ENCODE measurements at regions not wholly inside any gene's neighbourhood (a gene's known extent, or its start where the extent isn't known, plus 50 kb on each side); places are given as distances from the start of the nearest gene placed in this dataset.

DNA sequence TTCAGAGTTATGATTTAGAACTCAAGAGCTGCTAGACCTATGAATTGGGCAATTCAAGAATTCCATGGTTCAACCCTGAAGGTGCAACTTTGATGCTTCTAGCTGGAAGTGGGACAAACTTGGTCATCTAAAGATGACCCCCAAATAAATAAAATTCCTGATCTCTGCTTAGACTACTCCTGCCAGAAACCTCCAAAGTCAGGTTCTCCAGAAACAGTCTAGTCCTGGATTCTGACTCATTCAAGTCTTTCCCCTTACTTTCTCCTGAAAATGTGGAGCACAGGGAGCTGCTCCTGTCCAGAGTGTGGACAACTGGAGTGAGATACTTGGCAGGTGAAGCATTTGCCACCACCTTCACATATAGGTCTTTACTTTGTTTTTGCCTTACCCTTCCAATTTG lies 557.7 kb upstream of the TNP1 start:
- Histone ChIP-seq H3K9me3 (ENCODE audit: control insufficient read depth, insufficient read depth, low read length) (no peaks in the 10 kb centered on the region), H3K4me2 (ENCODE audit: low read length) (no peak overlapping the region), H3K4me1 (ENCODE audit: control insufficient read depth, low read length) (no peaks in the 10 kb centered on the region), H3K27ac (ENCODE audit: low read depth, low read length) (no peak overlapping the region), H3F3A (ENCODE audit: control insufficient read depth, insufficient read depth) (no peaks in the 10 kb centered on the region), H3K9me2 (replicated peaks; ENCODE audit: control insufficient read depth, low read length) (no peaks in the 10 kb centered on the region), H3K79me2 (ENCODE audit: control insufficient read depth, low read length) (no peaks in the 10 kb centered on the region), H4K20me1 (ENCODE audit: control insufficient read depth, insufficient read depth, low read depth, low read length) (no peaks in the 10 kb centered on the region), H3K27me3 (ENCODE audit: control insufficient read depth, low read length) (peaks cover 9% of the 10 kb centered on the region; the same call in 1 of the 2 replicates), H3K36me3 (ENCODE audit: control insufficient read depth, low read length) (no peaks in the 10 kb centered on the region), H3K4me3 (ENCODE audit: low read length) (no peak overlapping the region)
- TF ChIP-seq EZH2phosphoT487 (IDR thresholded peaks at IDR 0.05; ENCODE audit: borderline replicate concordance, low read length) = no peak
- TF ChIP-seq, protein P1, sequence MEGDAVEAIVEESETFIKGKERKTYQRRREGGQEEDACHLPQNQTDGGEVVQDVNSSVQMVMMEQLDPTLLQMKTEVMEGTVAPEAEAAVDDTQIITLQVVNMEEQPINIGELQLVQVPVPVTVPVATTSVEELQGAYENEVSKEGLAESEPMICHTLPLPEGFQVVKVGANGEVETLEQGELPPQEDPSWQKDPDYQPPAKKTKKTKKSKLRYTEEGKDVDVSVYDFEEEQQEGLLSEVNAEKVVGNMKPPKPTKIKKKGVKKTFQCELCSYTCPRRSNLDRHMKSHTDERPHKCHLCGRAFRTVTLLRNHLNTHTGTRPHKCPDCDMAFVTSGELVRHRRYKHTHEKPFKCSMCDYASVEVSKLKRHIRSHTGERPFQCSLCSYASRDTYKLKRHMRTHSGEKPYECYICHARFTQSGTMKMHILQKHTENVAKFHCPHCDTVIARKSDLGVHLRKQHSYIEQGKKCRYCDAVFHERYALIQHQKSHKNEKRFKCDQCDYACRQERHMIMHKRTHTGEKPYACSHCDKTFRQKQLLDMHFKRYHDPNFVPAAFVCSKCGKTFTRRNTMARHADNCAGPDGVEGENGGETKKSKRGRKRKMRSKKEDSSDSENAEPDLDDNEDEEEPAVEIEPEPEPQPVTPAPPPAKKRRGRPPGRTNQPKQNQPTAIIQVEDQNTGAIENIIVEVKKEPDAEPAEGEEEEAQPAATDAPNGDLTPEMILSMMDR (IDR thresholded peaks at IDR 0.05; ENCODE audit: low read depth, low read length, poor library complexity, severe bottlenecking) = no peak

DNA sequence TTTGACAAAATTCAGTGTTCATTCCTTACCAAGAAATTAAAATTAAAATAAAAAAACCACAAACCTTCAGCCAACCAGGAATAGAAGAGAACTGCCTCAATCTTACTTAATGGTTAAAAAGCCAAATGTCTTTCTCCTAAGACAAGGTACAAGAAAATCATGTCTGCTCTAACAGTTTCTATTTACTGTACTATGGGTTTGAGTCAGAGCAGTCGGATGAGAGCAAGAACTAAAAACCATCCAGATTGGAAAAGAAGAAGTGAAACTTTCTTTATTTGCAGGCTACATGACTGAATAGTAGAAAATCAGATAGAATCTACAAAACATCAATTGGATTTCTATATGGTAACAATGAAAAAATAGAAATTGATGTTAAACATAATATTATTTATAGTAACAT lies 555.5 kb upstream of the TNP1 start:
- Histone ChIP-seq H3K27me3 (ENCODE audit: control insufficient read depth, low read length) (peaks cover 10% of the 10 kb centered on the region; the same call in 1 of the 2 replicates), H3K36me3 (ENCODE audit: control insufficient read depth, low read length) (no peaks in the 10 kb centered on the region), H3K4me3 (ENCODE audit: low read length) (no peak overlapping the region), H3K9me2 (replicated peaks; ENCODE audit: control insufficient read depth, low read length) (no peaks in the 10 kb centered on the region), H4K20me1 (ENCODE audit: control insufficient read depth, insufficient read depth, low read depth, low read length) (no peaks in the 10 kb centered on the region), H3K4me2 (ENCODE audit: low read length) (no peak overlapping the region), H3K9me3 (ENCODE audit: control insufficient read depth, insufficient read depth, low read length) (no peaks in the 10 kb centered on the region), H3F3A (ENCODE audit: control insufficient read depth, insufficient read depth) (no peaks in the 10 kb centered on the region), H3K79me2 (ENCODE audit: control insufficient read depth, low read length) (no peaks in the 10 kb centered on the region), H3K4me1 (ENCODE audit: control insufficient read depth, low read length) (no peaks in the 10 kb centered on the region), H3K27ac (ENCODE audit: low read depth, low read length) (no peak overlapping the region)
- no peak for TF ChIP-seq EZH2phosphoT487 (IDR thresholded peaks at IDR 0.05; ENCODE audit: borderline replicate concordance, low read length)
- TF ChIP-seq, protein P1 (IDR thresholded peaks at IDR 0.05; ENCODE audit: low read depth, low read length, poor library complexity, severe bottlenecking) = no peak

DNA sequence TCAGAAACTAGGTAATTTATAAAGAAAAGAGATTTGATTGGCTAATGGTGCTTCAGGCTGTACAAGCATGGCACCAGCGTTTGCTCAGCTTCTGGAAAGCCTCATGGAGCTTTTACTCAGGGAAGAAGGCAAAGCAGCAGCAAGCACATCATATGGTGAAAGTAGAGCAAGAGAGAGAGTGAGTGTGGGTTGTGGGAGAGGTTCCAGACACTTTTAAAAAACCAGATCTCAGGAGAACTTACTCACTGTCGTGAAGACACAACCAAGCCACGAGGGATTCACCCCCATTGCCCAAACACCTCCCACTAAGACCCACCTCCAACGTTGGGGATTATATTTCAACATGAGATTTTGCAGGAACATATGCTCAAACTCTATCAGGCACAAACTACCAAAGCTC lies 554.6 kb upstream of the TNP1 start:
- no peak for TF ChIP-seq EZH2phosphoT487 (IDR thresholded peaks at IDR 0.05; ENCODE audit: borderline replicate concordance, low read length)
- TF ChIP-seq, protein P1 (IDR thresholded peaks at IDR 0.05; ENCODE audit: low read depth, low read length, poor library complexity, severe bottlenecking) = no peak
- H3K4me1 ChIP-seq (ENCODE audit: control insufficient read depth, low read length) = no peaks in the 10 kb centered on the region
- H3K4me3 ChIP-seq (ENCODE audit: low read length) = no peak overlapping the region
- no peak overlapping the region for H3K4me2 ChIP-seq (ENCODE audit: low read length)
- no peak overlapping the region for H3K27ac ChIP-seq (ENCODE audit: low read depth, low read length)
- H4K20me1 ChIP-seq (ENCODE audit: control insufficient read depth, insufficient read depth, low read depth, low read length) = no peaks in the 10 kb centered on the region
- no peaks in the 10 kb centered on the region for H3F3A ChIP-seq (ENCODE audit: control insufficient read depth, insufficient read depth)
- H3K27me3 ChIP-seq (ENCODE audit: control insufficient read depth, low read length) = peaks cover 10% of the 10 kb centered on the region; the same call in 1 of the 2 replicates
- no peaks in the 10 kb centered on the region for H3K79me2 ChIP-seq (ENCODE audit: control insufficient read depth, low read length)
- no peaks in the 10 kb centered on the region for H3K9me2 ChIP-seq (replicated peaks; ENCODE audit: control insufficient read depth, low read length)
- no peaks in the 10 kb centered on the region for H3K36me3 ChIP-seq (ENCODE audit: control insufficient read depth, low read length)
- H3K9me3 ChIP-seq (ENCODE audit: control insufficient read depth, insufficient read depth, low read length) = no peaks in the 10 kb centered on the region

All from DOHH2 (cell line).